ENCODE measurements at regions not wholly inside any gene's neighbourhood (a gene's known extent, or its start where the extent isn't known, plus 50 kb on each side); places are given as distances from the start of the nearest gene placed in this dataset.

- no peak for TF ChIP-seq POLR2AphosphoS5 (IDR thresholded peaks at IDR 0.05)
- TF ChIP-seq, protein P1, sequence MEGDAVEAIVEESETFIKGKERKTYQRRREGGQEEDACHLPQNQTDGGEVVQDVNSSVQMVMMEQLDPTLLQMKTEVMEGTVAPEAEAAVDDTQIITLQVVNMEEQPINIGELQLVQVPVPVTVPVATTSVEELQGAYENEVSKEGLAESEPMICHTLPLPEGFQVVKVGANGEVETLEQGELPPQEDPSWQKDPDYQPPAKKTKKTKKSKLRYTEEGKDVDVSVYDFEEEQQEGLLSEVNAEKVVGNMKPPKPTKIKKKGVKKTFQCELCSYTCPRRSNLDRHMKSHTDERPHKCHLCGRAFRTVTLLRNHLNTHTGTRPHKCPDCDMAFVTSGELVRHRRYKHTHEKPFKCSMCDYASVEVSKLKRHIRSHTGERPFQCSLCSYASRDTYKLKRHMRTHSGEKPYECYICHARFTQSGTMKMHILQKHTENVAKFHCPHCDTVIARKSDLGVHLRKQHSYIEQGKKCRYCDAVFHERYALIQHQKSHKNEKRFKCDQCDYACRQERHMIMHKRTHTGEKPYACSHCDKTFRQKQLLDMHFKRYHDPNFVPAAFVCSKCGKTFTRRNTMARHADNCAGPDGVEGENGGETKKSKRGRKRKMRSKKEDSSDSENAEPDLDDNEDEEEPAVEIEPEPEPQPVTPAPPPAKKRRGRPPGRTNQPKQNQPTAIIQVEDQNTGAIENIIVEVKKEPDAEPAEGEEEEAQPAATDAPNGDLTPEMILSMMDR (IDR thresholded peaks at IDR 0.05 in 8 of 11, conservative IDR thresholded peaks at IDR 0.05 in 3 of 11): no peak
- TF ChIP-seq POLR2A (IDR thresholded peaks at IDR 0.05): no peak
These were observed 99.2 kb downstream of the TPRA1 start for GRCh38 chr3:127491323-127491722.
